ENCODE measurements at regions not wholly inside any gene's neighbourhood (a gene's known extent, or its start where the extent isn't known, plus 50 kb on each side); places are given as distances from the start of the nearest gene placed in this dataset.

DNA sequence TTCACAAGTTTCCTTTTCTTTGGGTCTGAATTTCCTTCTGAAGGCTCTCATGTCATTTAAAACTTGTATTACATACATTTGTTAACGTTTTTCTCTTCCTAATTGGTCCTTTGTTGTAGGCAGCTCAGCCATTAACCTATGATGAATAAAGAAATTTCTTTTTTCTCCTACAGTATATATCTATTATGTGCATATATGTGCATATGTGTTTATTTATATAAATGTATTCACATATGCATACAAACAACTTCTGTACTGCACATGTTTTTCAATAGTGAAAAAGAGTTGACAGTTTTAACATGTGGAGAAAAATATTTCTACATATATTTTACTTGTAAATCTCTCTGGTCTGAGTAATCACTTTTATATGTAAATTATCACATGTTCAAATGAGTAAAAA is 1674.9 kb upstream of the PCDH20 start:
- TF ChIP-seq, protein P1, sequence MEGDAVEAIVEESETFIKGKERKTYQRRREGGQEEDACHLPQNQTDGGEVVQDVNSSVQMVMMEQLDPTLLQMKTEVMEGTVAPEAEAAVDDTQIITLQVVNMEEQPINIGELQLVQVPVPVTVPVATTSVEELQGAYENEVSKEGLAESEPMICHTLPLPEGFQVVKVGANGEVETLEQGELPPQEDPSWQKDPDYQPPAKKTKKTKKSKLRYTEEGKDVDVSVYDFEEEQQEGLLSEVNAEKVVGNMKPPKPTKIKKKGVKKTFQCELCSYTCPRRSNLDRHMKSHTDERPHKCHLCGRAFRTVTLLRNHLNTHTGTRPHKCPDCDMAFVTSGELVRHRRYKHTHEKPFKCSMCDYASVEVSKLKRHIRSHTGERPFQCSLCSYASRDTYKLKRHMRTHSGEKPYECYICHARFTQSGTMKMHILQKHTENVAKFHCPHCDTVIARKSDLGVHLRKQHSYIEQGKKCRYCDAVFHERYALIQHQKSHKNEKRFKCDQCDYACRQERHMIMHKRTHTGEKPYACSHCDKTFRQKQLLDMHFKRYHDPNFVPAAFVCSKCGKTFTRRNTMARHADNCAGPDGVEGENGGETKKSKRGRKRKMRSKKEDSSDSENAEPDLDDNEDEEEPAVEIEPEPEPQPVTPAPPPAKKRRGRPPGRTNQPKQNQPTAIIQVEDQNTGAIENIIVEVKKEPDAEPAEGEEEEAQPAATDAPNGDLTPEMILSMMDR (IDR thresholded peaks at IDR 0.05): no peak
- TF ChIP-seq POLR2A (IDR thresholded peaks at IDR 0.05): no peak
